AG09319 (cell line): ENCODE measurements at regions not wholly inside any gene's neighbourhood (a gene's known extent, or its start where the extent isn't known, plus 50 kb on each side); places are given as distances from the start of the nearest gene placed in this dataset.

Source experiments
- DNase-seq: peaks from one replicate; pipeline ENCODE4 v3.0.0-alpha.2; 2010; ENCODE audit warnings: low read depth; ENCODE audit errors: extremely low read depth
- CTCF ChIP-seq: IDR thresholded peaks from 2 replicates; pipeline ENCODE4 v1.5.1; 2011; ENCODE audit warnings: low read depth, mild to moderate bottlenecking, inconsistent platforms, low read length, moderate library complexity

GRCh38 chr10:9709849-9710248 is 1307.8 kb upstream of the CELF2 start:
- TF ChIP-seq CTCF = no peak
- no peak for DNase-seq

GRCh38 chr10:9712393-9712792 is 1305.3 kb upstream of the CELF2 start:
- TF ChIP-seq CTCF = no peak
- no peak for DNase-seq

GRCh38 chr10:9719246-9719645 is 1298.4 kb upstream of the CELF2 start:
- DNase-seq = no peak
- TF ChIP-seq CTCF = no peak

- TF ChIP-seq CTCF = no peak
- DNase-seq = no peak
These were observed 1283.9 kb upstream of the CELF2 start for GRCh38 chr10:9733766-9734165.

- TF ChIP-seq CTCF = no peak
- no peak for DNase-seq
These were observed 1283.5 kb upstream of the CELF2 start for GRCh38 chr10:9734218-9734617.

GRCh38 chr10:9735731-9736130 is 1281.9 kb upstream of the CELF2 start:
- DNase-seq = no peak
- TF ChIP-seq CTCF = no peak

- TF ChIP-seq CTCF = no peak
- DNase-seq = no peak
These were observed 1274.0 kb upstream of the CELF2 start for GRCh38 chr10:9743639-9744038.

- DNase-seq = no peak
These were observed 1272.5 kb upstream of the CELF2 start for GRCh38 chr10:9745158-9745557.

More at GRCh38 chr10:9745158-9745557, 1272.5 kb upstream of the CELF2 start:
- no peak for TF ChIP-seq CTCF
